ENCODE measurements at regions not wholly inside any gene's neighbourhood (a gene's known extent, or its start where the extent isn't known, plus 50 kb on each side); places are given as distances from the start of the nearest gene placed in this dataset.

- TF ChIP-seq CTCF (IDR thresholded peaks at IDR 0.05) (no peak), POLR2A (IDR thresholded peaks at IDR 0.05) (no peak), POLR2AphosphoS5 (IDR thresholded peaks at IDR 0.05) (no peak)
These were observed 2750.6 kb downstream of the PCDH7 start for GRCh38 chr4:33470805-33471204.
